ENCODE measurements at regions not wholly inside any gene's neighbourhood (a gene's known extent, or its start where the extent isn't known, plus 50 kb on each side); places are given as distances from the start of the nearest gene placed in this dataset.

DNA sequence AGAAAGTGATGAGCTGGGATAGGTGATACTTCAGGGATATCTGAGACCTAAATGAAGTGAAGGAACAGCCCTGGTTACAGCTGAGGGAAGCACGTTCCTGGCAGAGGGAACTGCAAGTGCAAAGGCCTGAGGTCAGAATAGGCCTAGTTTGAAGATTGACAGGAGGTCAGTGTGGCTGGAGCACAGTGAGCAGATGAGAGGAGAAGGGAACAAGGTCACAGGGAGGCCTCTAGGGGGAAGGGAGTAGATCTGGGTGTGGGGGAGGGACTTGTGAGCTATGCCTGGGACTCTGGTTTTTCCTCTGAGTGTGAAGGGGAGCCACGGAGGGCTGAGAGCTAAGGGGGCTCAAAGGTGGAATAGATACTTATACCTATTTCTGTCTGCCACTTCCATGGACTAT lies 736.4 kb downstream of the MATN1 start:
- TF ChIP-seq, protein P1, sequence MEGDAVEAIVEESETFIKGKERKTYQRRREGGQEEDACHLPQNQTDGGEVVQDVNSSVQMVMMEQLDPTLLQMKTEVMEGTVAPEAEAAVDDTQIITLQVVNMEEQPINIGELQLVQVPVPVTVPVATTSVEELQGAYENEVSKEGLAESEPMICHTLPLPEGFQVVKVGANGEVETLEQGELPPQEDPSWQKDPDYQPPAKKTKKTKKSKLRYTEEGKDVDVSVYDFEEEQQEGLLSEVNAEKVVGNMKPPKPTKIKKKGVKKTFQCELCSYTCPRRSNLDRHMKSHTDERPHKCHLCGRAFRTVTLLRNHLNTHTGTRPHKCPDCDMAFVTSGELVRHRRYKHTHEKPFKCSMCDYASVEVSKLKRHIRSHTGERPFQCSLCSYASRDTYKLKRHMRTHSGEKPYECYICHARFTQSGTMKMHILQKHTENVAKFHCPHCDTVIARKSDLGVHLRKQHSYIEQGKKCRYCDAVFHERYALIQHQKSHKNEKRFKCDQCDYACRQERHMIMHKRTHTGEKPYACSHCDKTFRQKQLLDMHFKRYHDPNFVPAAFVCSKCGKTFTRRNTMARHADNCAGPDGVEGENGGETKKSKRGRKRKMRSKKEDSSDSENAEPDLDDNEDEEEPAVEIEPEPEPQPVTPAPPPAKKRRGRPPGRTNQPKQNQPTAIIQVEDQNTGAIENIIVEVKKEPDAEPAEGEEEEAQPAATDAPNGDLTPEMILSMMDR (conservative IDR thresholded peaks at IDR 0.05; ENCODE audit: low read length): no peak
- TF ChIP-seq EZH2phosphoT487 (IDR thresholded peaks at IDR 0.05; ENCODE audit: borderline replicate concordance): no peak
